ENCODE measurements at regions not wholly inside any gene's neighbourhood (a gene's known extent, or its start where the extent isn't known, plus 50 kb on each side); places are given as distances from the start of the nearest gene placed in this dataset.

DNA sequence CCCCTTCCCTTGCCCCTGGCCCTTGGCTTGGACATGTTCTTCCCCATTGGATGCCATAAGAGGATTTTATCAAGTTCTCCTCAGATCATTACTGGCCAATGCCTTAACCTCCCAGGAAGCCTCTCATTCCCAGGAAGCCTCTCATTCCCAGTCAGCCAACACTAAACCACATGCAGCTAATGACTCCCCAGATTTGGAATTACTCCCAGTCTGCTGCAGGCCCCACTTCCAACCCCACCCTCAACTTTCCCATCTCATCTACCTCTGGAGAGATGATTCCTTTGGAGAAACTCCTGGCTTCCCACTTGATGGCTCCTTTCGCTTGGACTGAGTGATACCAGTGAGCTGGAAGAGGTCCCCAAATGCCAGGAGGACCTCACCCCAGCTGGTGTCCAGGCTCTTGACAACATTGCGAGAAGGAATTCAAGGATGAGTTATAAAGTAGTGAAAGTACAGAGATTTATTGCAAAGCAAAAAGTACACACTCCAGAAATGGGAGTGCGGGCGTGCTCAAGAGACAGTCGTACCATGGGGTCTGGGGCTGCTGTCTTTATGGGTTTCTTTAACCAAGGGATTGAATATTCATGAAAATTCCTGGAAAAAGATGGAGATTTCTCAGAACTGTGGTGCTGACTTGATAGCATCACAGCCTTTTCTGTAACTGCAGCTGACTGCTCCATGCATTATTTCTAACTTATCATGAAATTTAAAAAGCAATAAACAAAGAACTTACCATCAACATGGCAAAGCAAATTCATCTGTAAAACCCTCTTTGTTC, 117.2 kb upstream of the ADCY1 start:
- DNase-seq = no peak

GRCh38 chr7:45457591-45457990, 116.6 kb upstream of the ADCY1 start:
- no peak for DNase-seq

GRCh38 chr7:45459476-45459875, 114.7 kb upstream of the ADCY1 start:
- no peak for DNase-seq

- DNase-seq = no peak
These were observed 113.8 kb upstream of the ADCY1 start for GRCh38 chr7:45460379-45460778.

DNA sequence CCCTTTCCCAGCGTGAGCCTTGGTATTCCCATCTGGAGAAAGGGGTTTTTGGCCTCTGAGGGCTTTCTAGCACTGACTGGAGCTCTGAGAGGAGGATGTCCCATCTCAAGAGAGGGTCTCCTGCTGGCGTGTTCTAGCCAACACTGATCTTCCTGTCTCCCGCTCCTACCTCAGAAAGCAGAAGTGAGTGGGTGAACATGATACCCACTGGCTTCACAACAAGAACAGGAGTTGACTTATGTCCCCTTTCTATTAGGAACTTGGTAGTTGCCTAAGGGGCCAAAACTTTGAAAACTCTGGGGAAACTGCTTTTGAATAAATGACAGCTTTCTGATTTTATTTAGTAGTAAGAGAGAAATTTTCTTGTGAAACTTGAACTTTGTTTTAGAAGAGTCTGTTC, 113.1 kb upstream of the ADCY1 start:
- no peak for DNase-seq

GRCh38 chr7:45469103-45469502, 105.1 kb upstream of the ADCY1 start:
- peak; percentile 4 for DNase-seq

- no peak for DNase-seq
These were observed 104.1 kb upstream of the ADCY1 start for GRCh38 chr7:45470031-45470430.

GRCh38 chr7:45479781-45480180, 94.4 kb upstream of the ADCY1 start:
- no peak for DNase-seq

DNA sequence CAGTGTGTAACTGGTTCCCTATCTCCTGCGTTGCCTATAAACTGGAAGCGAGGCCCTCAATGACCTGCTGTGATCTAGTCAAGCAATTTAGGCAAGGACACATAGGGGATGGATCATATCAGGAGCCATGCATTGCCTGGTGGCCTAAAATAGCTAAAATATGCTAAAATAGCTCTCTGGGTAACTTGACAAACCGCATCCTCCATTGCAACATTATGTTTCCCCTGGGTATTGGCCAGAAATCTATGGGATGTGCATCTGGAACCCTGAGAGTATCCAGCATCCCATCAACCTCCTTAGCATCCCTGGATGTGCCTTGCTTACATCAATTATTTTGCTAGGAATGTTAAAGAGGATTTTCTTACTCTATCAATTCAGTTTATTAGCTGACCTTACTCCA, 91.7 kb upstream of the ADCY1 start:
- no peak for DNase-seq

GRCh38 chr7:45484094-45484493, 90.1 kb upstream of the ADCY1 start:
- no peak for DNase-seq

DNA sequence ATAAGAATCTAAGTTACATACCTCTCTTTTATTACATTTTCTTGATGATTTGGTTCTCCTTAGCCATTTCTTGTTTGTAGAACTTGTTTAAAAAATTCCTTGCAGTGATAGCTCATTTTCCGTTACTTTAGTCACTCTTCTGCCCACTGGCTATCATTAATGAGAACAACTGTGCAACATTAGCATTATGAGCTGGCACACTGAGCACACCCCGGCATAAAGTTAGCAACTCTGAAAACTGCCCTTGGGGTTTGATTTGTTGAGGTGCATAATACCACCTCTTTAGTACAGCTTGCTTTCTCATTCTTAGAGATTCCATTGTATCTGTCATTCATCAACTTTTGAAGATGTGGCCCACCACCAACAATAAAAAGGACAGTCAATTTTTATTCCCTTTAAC, 87.6 kb upstream of the ADCY1 start:
- no peak for DNase-seq

- DNase-seq = no peak
These were observed 79.3 kb upstream of the ADCY1 start for GRCh38 chr7:45494885-45495284.

- no peak for DNase-seq
These were observed 78.5 kb upstream of the ADCY1 start for GRCh38 chr7:45495618-45496017.

- no peak for DNase-seq
These were observed 73.9 kb upstream of the ADCY1 start for GRCh38 chr7:45500257-45500656.

- DNase-seq = no peak
These were observed 72.4 kb upstream of the ADCY1 start for GRCh38 chr7:45501791-45502190.

DNA sequence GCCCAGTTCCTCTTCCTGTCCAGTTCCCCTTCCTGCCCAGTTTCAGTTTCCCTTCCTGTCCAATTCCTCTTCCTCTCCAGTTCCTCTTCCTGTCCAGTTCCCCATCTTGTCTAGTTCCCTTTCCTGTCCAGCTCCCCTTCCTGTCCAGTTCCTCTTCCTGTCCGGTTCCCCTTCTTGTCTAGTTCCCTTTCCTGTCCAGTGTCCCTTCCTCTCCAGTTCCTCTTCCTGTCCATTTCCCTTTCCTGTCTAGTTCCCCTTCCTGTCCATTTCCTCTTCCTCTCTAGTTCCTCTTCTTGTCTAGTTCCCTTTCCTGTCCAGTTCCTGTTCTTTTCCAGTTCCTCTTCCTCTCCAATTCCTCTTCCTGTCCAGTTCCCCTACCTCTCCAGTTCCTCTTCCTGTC, 68.1 kb upstream of the ADCY1 start:
- DNase-seq = no peak

- DNase-seq = no peak
These were observed 64.9 kb upstream of the ADCY1 start for GRCh38 chr7:45509222-45509621.

DNA sequence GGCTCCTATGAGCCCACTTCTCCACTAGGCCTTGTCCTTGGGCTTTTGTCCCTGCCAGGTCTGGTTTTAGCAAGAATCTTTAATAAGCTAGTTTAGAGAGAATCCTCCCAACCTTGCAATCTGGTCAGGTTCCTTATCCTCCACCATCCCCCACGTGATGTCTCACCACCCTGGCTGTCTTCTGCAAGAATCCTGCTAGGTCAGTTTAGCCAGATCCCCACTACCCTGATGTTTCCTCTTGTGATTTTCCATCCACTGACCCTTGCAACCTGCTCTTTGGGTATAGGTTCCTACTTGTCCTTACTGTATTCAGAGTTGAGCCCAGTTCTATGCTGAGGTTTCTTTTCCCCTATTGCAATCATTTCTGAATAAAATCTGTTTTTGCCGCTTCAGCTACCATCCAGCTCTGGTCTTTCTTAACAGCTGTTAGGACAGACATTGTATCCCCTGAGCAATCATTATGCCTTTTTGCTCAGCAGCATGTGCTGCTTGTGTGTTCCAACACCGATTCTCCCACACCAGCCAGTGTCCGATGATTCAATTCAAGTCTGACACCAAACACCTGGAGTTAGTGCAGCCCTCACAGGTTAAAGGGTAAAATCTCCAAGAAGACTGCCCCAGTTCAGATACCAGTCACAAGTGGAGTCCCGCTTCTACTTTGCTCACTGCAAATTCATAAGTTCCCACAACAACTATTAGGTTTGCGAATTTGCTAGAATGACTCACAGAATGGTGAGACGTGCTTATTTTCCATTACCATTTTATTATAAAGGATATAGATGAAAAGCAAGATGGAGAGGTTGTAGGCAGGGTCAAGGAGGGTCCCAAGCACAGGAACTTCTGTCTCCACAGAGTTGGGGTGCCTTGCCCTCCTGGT, 62.2 kb upstream of the ADCY1 start:
- DNase-seq = no peak

DNA sequence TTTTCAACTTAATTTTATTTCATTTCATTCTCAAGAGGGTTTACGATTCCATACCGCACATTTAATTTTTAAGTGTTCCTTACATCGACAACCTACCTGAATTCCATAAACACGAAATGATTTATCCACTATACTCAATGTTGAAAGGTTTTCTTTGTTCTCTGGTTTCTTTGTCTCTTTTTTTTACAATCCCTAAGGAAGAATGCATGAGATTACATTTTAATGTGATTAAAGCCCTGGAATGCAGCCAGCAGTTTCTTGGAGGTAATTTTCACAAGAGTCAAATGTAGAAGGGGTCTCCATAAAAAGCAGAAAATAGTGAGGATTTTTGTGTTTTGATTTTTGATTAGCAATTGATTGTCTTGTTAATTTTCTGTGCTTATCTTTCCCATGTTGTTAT, 59.2 kb upstream of the ADCY1 start:
- no peak for DNase-seq

DNA sequence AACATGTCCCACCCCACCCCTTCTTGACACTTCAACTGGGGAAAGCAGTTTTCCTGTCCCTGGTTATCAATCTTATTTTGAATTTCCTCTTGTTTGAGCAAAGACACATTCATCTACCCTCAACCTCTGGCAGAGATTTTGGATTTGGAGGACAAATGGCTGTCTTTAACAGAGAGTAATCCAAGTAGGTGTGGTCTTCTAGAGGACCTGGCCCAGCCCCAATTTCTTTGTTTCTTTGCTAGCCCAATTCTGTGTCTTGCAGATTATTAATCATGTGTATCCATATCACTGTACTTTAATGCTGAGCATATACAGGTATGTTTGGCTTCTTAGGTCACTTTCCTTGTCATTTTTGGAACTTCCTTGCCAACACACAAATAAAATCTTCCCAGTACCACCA, 58.8 kb upstream of the ADCY1 start:
- no peak for DNase-seq
